ENCODE measurements at regions not wholly inside any gene's neighbourhood (a gene's known extent, or its start where the extent isn't known, plus 50 kb on each side); places are given as distances from the start of the nearest gene placed in this dataset.

GRCh38 chr10:128922619-128923196 lies 544.3 kb upstream of the MGMT start:
- no peak for DNase-seq

GRCh38 chr10:128924918-128925317 lies 542.1 kb upstream of the MGMT start:
- DNase-seq, result no peak

GRCh38 chr10:128926711-128927110 lies 540.3 kb upstream of the MGMT start:
- no peak for DNase-seq

GRCh38 chr10:128927497-128928161 lies 539.4 kb upstream of the MGMT start:
- DNase-seq, result no peak

GRCh38 chr10:128928231-128928836 lies 538.7 kb upstream of the MGMT start:
- DNase-seq, result no peak

- DNase-seq, result no peak
These were observed 537.9 kb upstream of the MGMT start for GRCh38 chr10:128929131-128929530.

- no peak for DNase-seq
These were observed 537.3 kb upstream of the MGMT start for GRCh38 chr10:128929767-128930166.

- DNase-seq, result no peak
These were observed 536.5 kb upstream of the MGMT start for GRCh38 chr10:128930515-128930914.

GRCh38 chr10:128932071-128932820 lies 534.8 kb upstream of the MGMT start:
- no peak for DNase-seq

GRCh38 chr10:128934492-128934891 lies 532.5 kb upstream of the MGMT start:
- DNase-seq, result no peak

GRCh38 chr10:128936392-128936791 lies 530.6 kb upstream of the MGMT start:
- DNase-seq, result no peak

- no peak for DNase-seq
These were observed 528.5 kb upstream of the MGMT start for GRCh38 chr10:128938558-128938957.

GRCh38 chr10:128940081-128940480 lies 527.0 kb upstream of the MGMT start:
- DNase-seq, result no peak

GRCh38 chr10:128943111-128943510 lies 523.9 kb upstream of the MGMT start:
- DNase-seq, result no peak

GRCh38 chr10:128945398-128945797 lies 521.6 kb upstream of the MGMT start:
- no peak for DNase-seq

- no peak for DNase-seq
These were observed 516.7 kb upstream of the MGMT start for GRCh38 chr10:128950159-128950915.

- DNase-seq, result no peak
These were observed 516.1 kb upstream of the MGMT start for GRCh38 chr10:128950916-128951275.

GRCh38 chr10:128952856-128953255 lies 514.2 kb upstream of the MGMT start:
- DNase-seq, result no peak

GRCh38 chr10:128956149-128956548 lies 510.9 kb upstream of the MGMT start:
- DNase-seq, result no peak

GRCh38 chr10:128957221-128957620 lies 509.8 kb upstream of the MGMT start:
- DNase-seq, result no peak

- DNase-seq, result no peak
These were observed 508.0 kb upstream of the MGMT start for GRCh38 chr10:128958834-128959690.

GRCh38 chr10:128959746-128960145 lies 507.3 kb upstream of the MGMT start:
- no peak for DNase-seq
